NB4 (cell line): ENCODE measurements at regions not wholly inside any gene's neighbourhood (a gene's known extent, or its start where the extent isn't known, plus 50 kb on each side); places are given as distances from the start of the nearest gene placed in this dataset.

Experiments used
- CTCF ChIP-seq: IDR thresholded peaks from one replicate; pipeline ENCODE4 v1.5.1; 2012; ENCODE audit warnings: low read depth, low read length
- POLR2A ChIP-seq: IDR thresholded peaks from 2 replicates; pipeline ENCODE4 v1.6.1; 2011; ENCODE audit warnings: mild to moderate bottlenecking; ENCODE audit not compliant: insufficient read length; ENCODE audit errors: extremely low read depth

- TF ChIP-seq CTCF: no peak
- TF ChIP-seq POLR2A: no peak
These were observed 170.7 kb downstream of the NEBL start for GRCh38 chr10:20726381-20726780.
